Kidney (tissue), 13 donors: ENCODE measurements at regions not wholly inside any gene's neighbourhood (a gene's known extent, or its start where the extent isn't known, plus 50 kb on each side); places are given as distances from the start of the nearest gene placed in this dataset.

ENCODE experiments used
- DNase-seq, 5 donors: peaks; one replicate each; pipeline ENCODE4 v3.0.0-alpha.2; 2013 to 2020
- FAIRE-seq: peaks from 2 replicates; lab custom pipeline; 2012; peaks lifted over from hg19 to GRCh38; lab: Jason Lieb, UNC
- H3K27ac ChIP-seq, 2 donors: one replicate each; pipeline ENCODE4 v1.7.0; 2013; ENCODE audit warnings: low read depth in 2 of 2, low read length in 2 of 2, inconsistent platforms in 1 of 2
- H3K27me3 ChIP-seq: one replicate; pipeline ENCODE4 v1.7.1; 2013; ENCODE audit warnings: low read length, inconsistent platforms; ENCODE audit not compliant: control insufficient read depth, insufficient read depth
- H3K36me3 ChIP-seq, 3 donors: one replicate each; pipeline versions ENCODE4 v1.7.0 to v1.7.1; 2013; ENCODE audit warnings: low read length in 3 of 3, control low read depth in 1 of 3, inconsistent platforms in 1 of 3; ENCODE audit not compliant: insufficient read depth in 3 of 3, control insufficient read depth in 2 of 3
- H3K4me1 ChIP-seq, 3 donors: one replicate each; pipeline versions ENCODE4 v1.7.0 to v1.7.1; 2013; ENCODE audit warnings: low read length in 3 of 3, inconsistent platforms in 1 of 3, low read depth in 1 of 3; ENCODE audit not compliant: control insufficient read depth in 2 of 3, insufficient read depth in 2 of 3
- H3K4me3 ChIP-seq, 3 donors: one replicate each; pipeline versions ENCODE4 v1.7.0 to v1.8.1; 2013; ENCODE audit warnings: low read length in 3 of 3, control low read depth in 1 of 3, inconsistent platforms in 1 of 3
- H3K9ac ChIP-seq, 3 donors: one replicate each; pipeline versions ENCODE4 v1.7.0 to v1.7.1; 2013; ENCODE audit warnings: low read length in 3 of 3, control low read depth in 1 of 3, inconsistent platforms in 1 of 3
- H3K9me3 ChIP-seq, 3 donors: one replicate each; pipeline versions ENCODE4 v1.7.0 to v1.7.1; 2013; ENCODE audit warnings: low read length in 3 of 3, control low read depth in 1 of 3, inconsistent platforms in 1 of 3; ENCODE audit not compliant: control insufficient read depth in 2 of 3, insufficient read depth in 1 of 3
- intact Hi-C: fragments of 100-400 bp; cut with DNase I; formaldehyde crosslinking; loops from one replicate; pipeline ENCODE4 v1.11.1; 2022
- TF ChIP-seq, protein P1 (sequence below): IDR thresholded peaks from 3 replicates; pipeline ENCODE4 v1.5.1; 2012; ENCODE audit warnings: mild to moderate bottlenecking, moderate library complexity, borderline replicate concordance; ENCODE audit not compliant: insufficient read depth; ENCODE audit errors: extremely low read depth
- donor health status: control.
- donor health status: control.
- donor health status: control.
- donor health status: control.
- donor health status: control.
- donor health status: DM: yes; HTN: yes; CAD: no.
- donor health status: Normal renal cell carcinoma (clear cell type).

DNA sequence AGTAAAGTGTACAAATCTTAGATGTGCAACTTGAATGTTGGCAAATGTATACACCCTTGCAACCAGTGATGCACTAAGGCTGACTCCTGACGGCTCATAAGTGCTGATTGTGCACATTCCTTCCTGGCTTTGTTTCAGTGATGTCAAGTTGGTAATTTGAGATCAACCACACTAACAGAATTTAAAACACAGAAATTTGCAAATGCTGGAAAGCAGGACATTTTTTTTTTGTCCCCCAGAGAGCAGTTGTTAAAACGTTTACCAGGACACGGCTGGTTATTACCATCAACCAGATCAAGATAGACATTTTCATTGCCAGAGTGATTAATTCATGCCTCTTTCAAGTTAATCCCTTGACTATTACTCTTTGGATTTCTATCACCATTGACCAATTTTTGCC lies 735.6 kb downstream of the RFPL4B start:
- Histone ChIP-seq H3K36me3 (no peaks in the 10 kb centered on the region), H3K4me3 (no peak overlapping the region), H3K9ac (no peak overlapping the region), H3K27ac (no peak overlapping the region), H3K4me1 (no peaks in the 10 kb centered on the region), H3K9me3 (no peaks in the 10 kb centered on the region), H3K27me3 (no peaks in the 10 kb centered on the region)
- DNase-seq (peak in 3 of 5 donors; percentile 13 to 80 (median 63)), FAIRE-seq (no peak)
- intact Hi-C loops: no loop called here
- TF ChIP-seq, protein P1, sequence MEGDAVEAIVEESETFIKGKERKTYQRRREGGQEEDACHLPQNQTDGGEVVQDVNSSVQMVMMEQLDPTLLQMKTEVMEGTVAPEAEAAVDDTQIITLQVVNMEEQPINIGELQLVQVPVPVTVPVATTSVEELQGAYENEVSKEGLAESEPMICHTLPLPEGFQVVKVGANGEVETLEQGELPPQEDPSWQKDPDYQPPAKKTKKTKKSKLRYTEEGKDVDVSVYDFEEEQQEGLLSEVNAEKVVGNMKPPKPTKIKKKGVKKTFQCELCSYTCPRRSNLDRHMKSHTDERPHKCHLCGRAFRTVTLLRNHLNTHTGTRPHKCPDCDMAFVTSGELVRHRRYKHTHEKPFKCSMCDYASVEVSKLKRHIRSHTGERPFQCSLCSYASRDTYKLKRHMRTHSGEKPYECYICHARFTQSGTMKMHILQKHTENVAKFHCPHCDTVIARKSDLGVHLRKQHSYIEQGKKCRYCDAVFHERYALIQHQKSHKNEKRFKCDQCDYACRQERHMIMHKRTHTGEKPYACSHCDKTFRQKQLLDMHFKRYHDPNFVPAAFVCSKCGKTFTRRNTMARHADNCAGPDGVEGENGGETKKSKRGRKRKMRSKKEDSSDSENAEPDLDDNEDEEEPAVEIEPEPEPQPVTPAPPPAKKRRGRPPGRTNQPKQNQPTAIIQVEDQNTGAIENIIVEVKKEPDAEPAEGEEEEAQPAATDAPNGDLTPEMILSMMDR: no peak

- no peak overlapping the region for H3K4me3 ChIP-seq
- no peaks in the 10 kb centered on the region for H3K27me3 ChIP-seq
- TF ChIP-seq, protein P1: no peak
- DNase-seq (no peak), FAIRE-seq (no peak)
- no peak overlapping the region for H3K27ac ChIP-seq
- intact Hi-C loops: no loop called here
- no peaks in the 10 kb centered on the region for H3K36me3 ChIP-seq
- H3K9ac ChIP-seq: no peak overlapping the region
- H3K9me3 ChIP-seq: no peaks in the 10 kb centered on the region
- no peaks in the 10 kb centered on the region for H3K4me1 ChIP-seq
Observed at GRCh38 chr6:113083947-113084346, 736.8 kb downstream of the RFPL4B start.

GRCh38 chr6:113089056-113089455 lies 741.9 kb downstream of the RFPL4B start:
- no peaks in the 10 kb centered on the region for H3K27me3 ChIP-seq
- no peaks in the 10 kb centered on the region for H3K9me3 ChIP-seq
- no peak for FAIRE-seq
- DNase-seq: no peak
- TF ChIP-seq, protein P1: no peak
- H3K27ac ChIP-seq: no peak overlapping the region
- H3K9ac ChIP-seq: no peak overlapping the region
- no peaks in the 10 kb centered on the region for H3K4me1 ChIP-seq
- intact Hi-C loops: no loop called here
- no peaks in the 10 kb centered on the region for H3K36me3 ChIP-seq
- no peak overlapping the region for H3K4me3 ChIP-seq

DNA sequence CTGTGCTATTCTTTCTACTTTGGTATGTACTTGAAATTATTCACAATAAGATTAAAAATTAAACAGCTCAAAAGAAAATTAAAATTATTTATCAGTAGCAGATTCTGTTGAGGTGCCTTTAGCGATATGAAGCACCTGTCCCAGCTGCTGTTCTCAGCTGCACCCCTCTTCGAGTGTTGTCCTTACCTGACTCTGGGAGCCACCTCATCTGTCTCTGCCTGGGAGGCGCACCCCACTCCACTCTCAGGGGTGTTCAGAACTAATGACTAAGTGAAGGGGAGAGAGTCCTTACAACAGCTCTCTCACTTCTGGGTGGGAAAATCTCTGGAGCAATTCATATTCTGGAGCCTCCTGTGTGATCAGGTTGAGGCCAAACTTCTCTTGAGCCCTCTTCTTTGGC lies 745.7 kb downstream of the RFPL4B start:
- Histone ChIP-seq H3K9me3 (no peaks in the 10 kb centered on the region), H3K9ac (no peak overlapping the region), H3K4me1 (no peaks in the 10 kb centered on the region), H3K36me3 (no peaks in the 10 kb centered on the region), H3K27me3 (no peaks in the 10 kb centered on the region), H3K4me3 (no peak overlapping the region), H3K27ac (no peak overlapping the region)
- no peak for FAIRE-seq
- TF ChIP-seq, protein P1: no peak
- no peak for DNase-seq
- intact Hi-C loops: no loop called here
